ENCODE measurements at regions not wholly inside any gene's neighbourhood (a gene's known extent, or its start where the extent isn't known, plus 50 kb on each side); places are given as distances from the start of the nearest gene placed in this dataset.

GRCh38 chr15:39118510-39118909, 462.4 kb upstream of the THBS1 start:
- no peak overlapping the region for H3K27ac Mint-ChIP-seq
- ATAC-seq (ENCODE audit: low read depth in 2 of 2) (no peak), DNase-seq (no peak)
- H3K4me3 Mint-ChIP-seq: no peak overlapping the region
- peaks cover 0 to 33% (median 20%) of the 10 kb centered on the region in 7 donors for H3K9me3 Mint-ChIP-seq
- no peaks in the 10 kb centered on the region for H3K4me1 Mint-ChIP-seq
- no peaks in the 10 kb centered on the region for H3K36me3 Mint-ChIP-seq
- peaks cover 2 to 10% (median 4%) of the 10 kb centered on the region in 3 donors for H3K27me3 Mint-ChIP-seq

- ATAC-seq (ENCODE audit: low read depth in 2 of 2): no peak
- Mint-ChIP-seq H3K27me3 (peaks cover 0 to 9% (median 4%) of the 10 kb centered on the region in 3 donors), H3K9me3 (peaks cover 0 to 2% (median 0%) of the 10 kb centered on the region in 7 donors), H3K36me3 (no peaks in the 10 kb centered on the region), H3K27ac (no peak overlapping the region), H3K4me3 (no peak overlapping the region), H3K4me1 (no peaks in the 10 kb centered on the region)
- no peak for DNase-seq
Observed at GRCh38 chr15:39124155-39124552, 456.7 kb upstream of the THBS1 start.

- ATAC-seq (ENCODE audit: low read depth in 2 of 2) (no peak), DNase-seq (no peak)
- no peak overlapping the region for H3K4me3 Mint-ChIP-seq
- H3K36me3 Mint-ChIP-seq: no peaks in the 10 kb centered on the region
- H3K4me1 Mint-ChIP-seq: no peaks in the 10 kb centered on the region
- H3K27me3 Mint-ChIP-seq: peaks cover 0 to 9% (median 4%) of the 10 kb centered on the region in 3 donors
- peaks cover 0 to 2% (median 0%) of the 10 kb centered on the region in 7 donors for H3K9me3 Mint-ChIP-seq
- peak overlapping the region in 1 of 6 donors; percentile 10 for H3K27ac Mint-ChIP-seq
Observed at GRCh38 chr15:39124553-39125171, 456.2 kb upstream of the THBS1 start.

GRCh38 chr15:39125226-39125625, 455.7 kb upstream of the THBS1 start:
- peaks cover 0 to 2% (median 0%) of the 10 kb centered on the region in 7 donors for H3K9me3 Mint-ChIP-seq

GRCh38 chr15:39125904-39126303, 455.0 kb upstream of the THBS1 start:
- Mint-ChIP-seq H3K27me3 (peaks cover 0 to 9% (median 6%) of the 10 kb centered on the region in 3 donors), H3K27ac (no peak overlapping the region), H3K36me3 (no peaks in the 10 kb centered on the region), H3K4me3 (no peak overlapping the region), H3K4me1 (no peaks in the 10 kb centered on the region), H3K9me3 (peaks cover 0 to 2% (median under 1%) of the 10 kb centered on the region in 7 donors)
- DNase-seq (no peak), ATAC-seq (ENCODE audit: low read depth in 2 of 2) (no peak)

More at GRCh38 chr15:39125226-39125625, 455.7 kb upstream of the THBS1 start:
- ATAC-seq (ENCODE audit: low read depth in 2 of 2) (no peak), DNase-seq (no peak)
- Mint-ChIP-seq H3K4me1 (no peaks in the 10 kb centered on the region), H3K4me3 (no peak overlapping the region), H3K27me3 (peaks cover 0 to 9% (median 4%) of the 10 kb centered on the region in 3 donors), H3K36me3 (no peaks in the 10 kb centered on the region), H3K27ac (no peak overlapping the region)

GRCh38 chr15:39127151-39127790, 453.6 kb upstream of the THBS1 start:
- peaks cover 7 to 11% (median 9%) of the 10 kb centered on the region in 3 donors for H3K27me3 Mint-ChIP-seq
- no peaks in the 10 kb centered on the region for H3K36me3 Mint-ChIP-seq
- no peak overlapping the region for H3K4me3 Mint-ChIP-seq
- DNase-seq (no peak), ATAC-seq (ENCODE audit: low read depth in 2 of 2) (no peak)
- H3K9me3 Mint-ChIP-seq: peaks cover 0 to 9% (median 2%) of the 10 kb centered on the region in 7 donors
- H3K27ac Mint-ChIP-seq: no peak overlapping the region
- no peaks in the 10 kb centered on the region for H3K4me1 Mint-ChIP-seq

- DNase-seq (no peak), ATAC-seq (ENCODE audit: low read depth in 2 of 2) (no peak)
- Mint-ChIP-seq H3K4me3 (no peak overlapping the region), H3K27me3 (peaks cover 7 to 9% (median 7%) of the 10 kb centered on the region in 3 donors), H3K9me3 (peaks cover 0 to 9% (median 2%) of the 10 kb centered on the region in 7 donors), H3K36me3 (no peaks in the 10 kb centered on the region), H3K4me1 (no peaks in the 10 kb centered on the region), H3K27ac (no peak overlapping the region)
Observed at GRCh38 chr15:39127925-39128617, 452.8 kb upstream of the THBS1 start.

- no peaks in the 10 kb centered on the region for H3K36me3 Mint-ChIP-seq
- no peak overlapping the region for H3K4me3 Mint-ChIP-seq
- peaks cover 0 to 9% (median 2%) of the 10 kb centered on the region in 7 donors for H3K9me3 Mint-ChIP-seq
- no peak for DNase-seq
- H3K4me1 Mint-ChIP-seq: no peaks in the 10 kb centered on the region
- no peak overlapping the region for H3K27ac Mint-ChIP-seq
- ATAC-seq (ENCODE audit: low read depth in 2 of 2): no peak
- peaks cover 7 to 9% (median 7%) of the 10 kb centered on the region in 3 donors for H3K27me3 Mint-ChIP-seq
Observed at GRCh38 chr15:39128746-39129145, 452.1 kb upstream of the THBS1 start.

GRCh38 chr15:39130556-39131379, 450.1 kb upstream of the THBS1 start:
- peaks cover 0 to 9% (median 2%) of the 10 kb centered on the region in 7 donors for H3K9me3 Mint-ChIP-seq
- no peak overlapping the region for H3K27ac Mint-ChIP-seq
- DNase-seq (no peak), ATAC-seq (ENCODE audit: low read depth in 2 of 2) (no peak)
- peaks cover 0 to 7% (median 7%) of the 10 kb centered on the region in 3 donors for H3K27me3 Mint-ChIP-seq
- H3K4me1 Mint-ChIP-seq: no peaks in the 10 kb centered on the region
- no peak overlapping the region for H3K4me3 Mint-ChIP-seq
- H3K36me3 Mint-ChIP-seq: no peaks in the 10 kb centered on the region

- no peaks in the 10 kb centered on the region for H3K4me1 Mint-ChIP-seq
Observed at GRCh38 chr15:39131609-39132008, 449.3 kb upstream of the THBS1 start.

GRCh38 chr15:39132070-39132469, 448.8 kb upstream of the THBS1 start:
- ATAC-seq (ENCODE audit: low read depth in 2 of 2) (no peak), DNase-seq (no peak)
- no peaks in the 10 kb centered on the region for H3K4me1 Mint-ChIP-seq
- H3K4me3 Mint-ChIP-seq: no peak overlapping the region
- no peaks in the 10 kb centered on the region for H3K36me3 Mint-ChIP-seq
- H3K9me3 Mint-ChIP-seq: peaks cover 0 to 9% (median 2%) of the 10 kb centered on the region in 7 donors
- H3K27me3 Mint-ChIP-seq: peaks cover 0 to 13% (median 7%) of the 10 kb centered on the region in 3 donors
- H3K27ac Mint-ChIP-seq: no peak overlapping the region

More at GRCh38 chr15:39131609-39132008, 449.3 kb upstream of the THBS1 start:
- H3K27me3 Mint-ChIP-seq: peaks cover 0 to 8% (median 7%) of the 10 kb centered on the region in 3 donors
- no peak overlapping the region for H3K4me3 Mint-ChIP-seq
- DNase-seq: no peak
- no peak overlapping the region for H3K27ac Mint-ChIP-seq
- H3K36me3 Mint-ChIP-seq: no peaks in the 10 kb centered on the region
- peaks cover 0 to 9% (median 2%) of the 10 kb centered on the region in 7 donors for H3K9me3 Mint-ChIP-seq
- ATAC-seq (ENCODE audit: low read depth in 2 of 2): no peak

GRCh38 chr15:39132954-39133600, 447.8 kb upstream of the THBS1 start:
- Mint-ChIP-seq H3K27me3 (peaks cover 0 to 16% (median 7%) of the 10 kb centered on the region in 3 donors), H3K4me1 (no peaks in the 10 kb centered on the region)

More at GRCh38 chr15:39132954-39133600, 447.8 kb upstream of the THBS1 start:
- H3K9me3 Mint-ChIP-seq: peaks cover 0 to 9% (median 2%) of the 10 kb centered on the region in 7 donors
- H3K4me3 Mint-ChIP-seq: no peak overlapping the region
- DNase-seq (no peak), ATAC-seq (ENCODE audit: low read depth in 2 of 2) (no peak)
- no peaks in the 10 kb centered on the region for H3K36me3 Mint-ChIP-seq
- no peak overlapping the region for H3K27ac Mint-ChIP-seq

Measured in naive B cell (primary cell).